Medulla oblongata (tissue), 1 donor: ENCODE measurements at regions not wholly inside any gene's neighbourhood (a gene's known extent, or its start where the extent isn't known, plus 50 kb on each side); places are given as distances from the start of the nearest gene placed in this dataset.
"Not testable (repeated sequence)": the region's sequence is repeated elsewhere in the genome, so short reads cannot be mapped to it uniquely, and the experiment has no call there.

Experiments
- DNase-seq: peaks from one replicate; pipeline ENCODE4 v3.0.0-alpha.2; 2015; ENCODE audit errors: extremely low spot score

DNA sequence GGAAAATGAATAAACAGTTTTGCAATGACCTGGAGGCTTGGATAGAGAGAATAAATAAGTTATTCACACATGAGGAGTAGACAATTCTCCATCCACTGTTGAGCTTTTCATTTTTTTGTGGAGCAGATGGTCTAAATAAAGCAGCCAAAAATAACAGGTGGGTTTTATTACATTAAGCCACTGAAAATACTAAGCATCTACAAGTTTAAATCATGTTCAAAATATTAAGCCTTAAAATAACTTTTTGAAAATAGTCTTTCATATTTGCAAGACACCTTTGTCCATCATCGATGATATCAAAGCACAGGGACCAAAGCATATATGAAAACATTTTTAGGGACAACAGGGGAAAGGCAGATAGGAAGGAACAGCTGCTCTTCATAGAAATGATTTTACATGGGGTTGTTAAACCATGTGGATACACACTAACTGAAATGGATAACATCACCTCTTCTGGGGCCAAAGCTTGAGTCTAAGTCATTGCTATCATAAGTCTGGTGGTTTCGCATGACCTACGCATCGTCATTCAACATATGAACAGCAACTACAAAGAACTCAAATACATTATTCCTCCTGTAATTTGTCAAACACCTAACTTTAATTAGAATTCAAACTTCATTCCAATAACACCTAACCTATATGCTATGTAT lies 197.6 kb upstream of the CHST9 start:
- DNase-seq, result no peak

DNA sequence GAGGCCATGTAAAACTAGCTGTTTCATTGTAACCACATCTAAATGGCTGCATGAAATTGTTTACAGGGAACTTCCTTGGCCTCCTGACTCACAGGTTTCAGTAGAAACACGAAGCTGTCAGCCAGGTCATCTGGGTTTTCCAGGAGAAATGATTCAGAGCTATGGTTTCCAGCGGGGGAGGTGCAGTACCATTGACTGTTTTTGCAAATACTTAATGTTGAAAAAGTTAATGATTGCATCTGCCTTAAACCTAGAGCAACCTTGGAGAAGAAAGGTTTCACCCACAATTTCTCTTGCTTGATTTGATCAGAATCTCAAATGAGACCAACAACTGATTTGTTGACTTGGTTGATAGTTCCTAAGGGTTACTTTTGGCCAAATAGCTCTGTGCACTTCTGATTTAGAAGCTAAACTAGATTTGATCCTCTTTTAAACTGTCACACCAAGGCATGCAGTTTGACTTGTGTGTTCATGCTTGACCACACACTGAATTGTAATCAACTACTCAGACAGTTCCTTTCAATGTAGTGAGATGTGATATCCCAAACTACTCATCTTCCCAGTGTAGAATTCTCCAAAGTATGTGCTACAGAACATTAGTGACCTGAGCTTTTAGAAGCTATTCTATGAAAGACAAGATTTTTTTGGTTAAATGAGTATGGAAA lies 193.5 kb upstream of the CHST9 start:
- no peak for DNase-seq

DNA sequence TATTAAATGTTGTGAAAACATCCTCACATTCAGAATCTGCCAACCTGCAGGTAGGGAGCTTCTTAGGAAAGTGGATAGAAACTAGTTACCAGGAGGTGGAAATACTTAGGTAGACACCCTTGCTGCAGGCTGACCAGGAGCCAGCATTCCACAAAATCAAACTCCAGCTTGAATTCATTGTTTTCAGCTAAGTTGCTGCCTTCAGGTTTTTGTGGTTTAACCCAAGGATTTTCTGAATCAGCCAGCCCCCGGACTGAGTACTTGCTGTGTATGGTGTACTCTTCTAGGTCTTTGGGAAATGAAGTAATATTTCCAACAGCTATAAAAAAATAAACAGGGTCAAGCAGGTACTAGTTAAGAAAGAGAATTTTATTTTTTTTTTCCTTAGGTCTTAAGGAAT lies 192.1 kb upstream of the CHST9 start:
- DNase-seq, result no peak

DNA sequence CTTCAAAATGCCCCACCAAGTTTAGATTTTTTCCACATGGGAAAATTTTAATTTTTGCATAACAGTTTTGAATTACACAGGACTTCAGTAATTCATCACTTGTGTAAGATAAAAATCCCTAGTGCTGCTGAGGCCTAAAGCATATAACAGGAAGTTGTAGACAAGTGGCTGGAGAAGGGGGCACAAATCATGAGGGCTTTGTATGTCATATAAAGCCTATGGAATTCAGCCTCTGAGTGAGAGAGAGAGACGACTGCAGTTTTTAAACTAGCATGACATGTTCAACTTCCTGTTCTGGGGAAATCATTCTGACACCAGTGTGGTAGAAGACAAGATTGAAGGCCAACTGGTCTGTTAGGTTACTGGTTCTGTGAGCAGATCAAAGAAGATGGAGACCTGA lies 187.3 kb upstream of the CHST9 start:
- no peak for DNase-seq

DNA sequence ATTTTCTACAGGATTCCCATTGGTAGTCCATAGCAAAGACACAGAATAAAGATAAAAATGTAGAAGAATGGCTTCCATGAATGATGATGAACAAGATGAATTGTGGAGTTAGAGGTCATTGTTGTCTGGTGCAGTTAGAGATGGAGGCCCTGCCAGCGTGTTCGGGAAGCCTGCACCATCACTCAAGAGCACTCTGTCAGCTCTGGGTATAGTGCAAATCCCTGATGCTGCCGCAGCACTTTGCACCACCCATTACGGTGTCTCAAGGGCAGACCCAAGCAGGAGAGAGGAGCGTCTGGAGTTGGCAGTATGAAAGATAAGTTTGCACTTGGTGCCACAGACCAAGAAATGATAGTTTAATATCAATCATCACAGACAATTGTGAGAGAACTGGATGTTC lies 181.6 kb upstream of the CHST9 start:
- no peak for DNase-seq

DNA sequence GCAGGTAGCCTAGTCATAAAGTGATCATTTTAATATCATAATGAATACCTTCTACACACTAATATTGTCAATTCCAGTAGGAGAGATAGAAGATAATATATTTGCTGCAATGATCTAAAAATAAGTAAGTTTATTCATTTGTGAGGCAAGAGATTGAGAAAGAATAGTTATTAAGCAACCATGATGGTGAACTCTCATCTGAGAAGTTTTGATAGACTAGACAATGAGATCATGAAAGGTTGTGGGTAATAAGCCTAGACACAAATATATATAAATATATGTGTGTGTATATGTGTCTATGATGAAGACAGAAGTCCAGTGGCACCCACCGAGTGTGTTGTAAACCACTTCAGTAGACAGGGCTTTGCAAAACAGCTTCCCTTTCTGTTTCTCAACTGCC lies 181.0 kb upstream of the CHST9 start:
- DNase-seq, result no peak

DNA sequence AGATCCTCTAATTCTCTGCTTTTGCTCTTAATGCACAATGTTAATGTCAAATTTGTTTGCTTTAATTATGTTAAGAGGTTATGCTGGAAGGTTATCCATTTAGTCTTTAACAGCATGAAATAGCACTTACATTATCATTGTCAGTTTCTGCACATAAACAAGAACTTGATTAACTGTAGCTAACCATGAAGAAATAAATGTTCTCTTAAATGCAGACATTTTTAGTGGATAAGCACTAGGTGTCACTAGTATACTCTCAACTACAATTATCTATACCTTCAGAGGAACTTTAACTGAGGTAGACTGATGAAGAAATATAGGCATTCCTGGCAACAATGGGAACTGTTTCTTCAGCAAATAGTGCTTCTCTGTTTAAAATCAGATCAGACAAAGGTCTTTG lies 178.8 kb upstream of the CHST9 start:
- peak; percentile 11 for DNase-seq

DNA sequence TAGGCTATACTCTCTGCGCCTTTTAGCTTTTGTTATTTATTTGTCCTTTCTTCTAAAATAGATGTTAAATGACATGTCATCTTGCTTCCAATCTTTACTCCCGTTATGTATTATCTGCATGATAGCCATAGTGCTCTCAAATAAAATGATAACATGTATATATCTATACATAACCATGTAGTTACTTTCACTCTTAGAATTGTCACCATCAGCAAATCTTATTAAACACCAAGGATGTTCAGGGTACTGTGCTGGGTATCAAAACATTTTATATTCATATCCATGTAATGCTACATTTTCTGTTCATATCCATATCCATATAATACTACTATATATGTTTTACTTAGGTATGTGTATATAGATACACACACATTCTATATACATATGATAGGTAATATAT lies 176.4 kb upstream of the CHST9 start:
- DNase-seq, result no peak

DNA sequence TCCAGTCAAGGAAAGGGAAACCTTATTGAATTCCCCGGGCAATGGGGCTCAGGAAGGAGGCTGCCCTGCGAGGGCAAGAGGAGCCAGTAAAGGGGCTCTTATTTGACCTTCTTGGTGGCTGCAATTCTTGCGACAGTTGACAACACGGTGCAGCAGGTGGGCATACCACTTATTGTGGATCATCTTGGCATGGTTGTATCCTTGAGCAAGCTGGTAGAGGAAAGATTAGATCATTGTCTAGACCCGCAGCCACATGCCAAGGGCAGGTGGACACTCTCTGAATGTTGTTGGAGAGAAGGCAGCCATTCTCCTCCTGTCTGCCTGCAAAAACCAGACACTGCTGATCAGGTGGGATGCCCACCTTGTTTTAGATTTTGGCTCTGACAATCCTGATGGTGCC lies 170.2 kb upstream of the CHST9 start:
- no peak for DNase-seq

DNA sequence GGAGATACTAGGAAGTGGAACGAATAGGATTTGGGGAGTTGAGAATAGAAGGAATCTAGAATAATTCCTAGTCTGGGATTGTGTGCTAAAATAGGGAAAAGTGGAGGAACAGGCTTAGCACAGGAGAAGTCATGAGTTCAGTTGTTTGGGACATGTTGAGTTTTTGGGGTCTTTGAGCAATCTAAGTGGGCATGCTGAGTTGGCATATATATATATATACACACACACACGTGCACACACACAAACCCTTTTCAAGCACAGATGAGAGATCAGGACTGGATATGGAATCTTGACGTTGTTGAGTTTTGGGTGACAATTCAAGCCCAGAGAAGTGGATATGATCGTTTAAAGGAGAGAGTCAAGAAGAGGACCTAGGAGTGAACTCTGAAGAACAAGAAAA lies 168.2 kb upstream of the CHST9 start:
- no peak for DNase-seq

DNA sequence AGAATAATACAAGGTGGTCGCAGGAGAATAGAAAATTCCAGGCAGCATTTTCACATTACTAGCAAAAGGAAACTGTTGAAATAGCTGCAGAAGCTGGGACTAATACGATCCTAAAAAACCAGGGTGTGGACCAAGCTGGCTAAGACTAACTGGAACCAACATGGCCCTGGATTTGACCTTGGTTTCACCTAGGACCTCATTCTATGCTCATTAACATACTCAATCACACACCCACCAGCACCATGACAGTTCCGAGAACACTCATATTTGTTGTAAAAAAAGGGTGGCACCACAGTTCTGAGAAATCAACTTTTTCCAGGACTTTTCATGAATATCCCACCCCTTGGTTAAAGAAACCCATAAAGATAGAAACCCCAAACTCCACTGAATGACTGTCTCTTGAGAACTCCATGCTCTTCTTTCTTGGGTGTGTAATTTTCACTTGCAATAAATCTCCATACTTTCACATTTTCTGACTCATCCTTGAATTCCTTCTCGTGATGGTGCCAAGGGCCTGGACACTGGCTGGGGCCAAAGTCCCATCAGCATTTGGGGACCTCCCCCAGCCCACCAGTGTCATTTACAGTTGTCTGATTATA lies 164.3 kb upstream of the CHST9 start:
- no peak for DNase-seq

DNA sequence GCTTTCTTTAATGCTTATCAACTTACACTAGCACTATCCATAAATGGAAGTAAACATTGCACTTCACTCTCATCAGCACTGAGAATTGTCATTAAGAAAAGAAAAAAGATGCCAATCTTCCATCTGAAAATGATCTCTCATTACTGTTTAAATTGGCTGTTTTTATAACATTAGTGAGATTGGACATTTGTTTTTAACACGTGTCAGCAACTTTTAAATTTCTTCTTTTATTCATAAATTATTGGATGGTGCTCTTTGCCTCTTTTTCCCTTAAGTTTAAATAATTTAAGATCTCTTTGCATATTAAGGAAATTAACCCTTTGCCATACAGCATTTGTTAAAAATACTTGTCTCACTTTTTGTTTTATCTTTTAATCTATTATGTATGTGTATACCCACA lies 146.5 kb upstream of the CHST9 start:
- DNase-seq, result no peak

DNA sequence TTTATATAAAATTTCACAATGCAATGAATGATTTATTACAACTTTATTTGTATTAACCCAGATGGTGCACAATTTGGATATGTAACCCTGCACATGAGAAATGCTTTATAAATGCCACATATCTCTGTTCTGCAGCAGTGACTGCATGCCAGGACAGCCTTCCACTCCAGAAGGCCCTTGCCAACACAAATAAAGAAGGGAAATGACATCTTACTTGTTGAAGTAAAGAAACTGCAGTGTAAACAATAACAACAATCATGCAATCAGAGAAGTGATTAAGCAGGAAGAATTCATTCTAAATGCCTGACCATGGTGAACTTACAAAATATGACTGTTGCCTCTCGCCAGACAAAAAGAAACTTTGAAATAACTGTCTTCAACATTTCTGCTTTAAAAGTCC lies 129.9 kb upstream of the CHST9 start:
- no peak for DNase-seq

DNA sequence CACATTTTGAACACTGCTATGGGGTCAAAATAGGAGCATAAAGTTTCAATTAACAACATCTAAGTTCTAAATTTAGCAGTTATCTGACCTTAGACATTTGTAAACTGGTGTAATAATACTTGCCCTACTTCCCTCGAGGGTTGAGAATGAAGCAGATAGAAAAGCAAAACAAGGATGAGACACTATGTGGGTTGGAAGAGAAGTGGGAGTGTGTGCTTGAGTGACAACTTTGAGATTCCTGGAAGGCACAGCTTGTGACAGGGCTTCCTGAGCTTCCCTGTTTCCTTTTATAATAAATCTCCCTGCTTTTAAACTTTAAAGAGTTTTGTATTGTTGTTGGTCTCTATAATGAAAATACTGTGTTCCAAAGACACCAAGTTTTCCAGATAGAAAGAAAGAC lies 128.6 kb upstream of the CHST9 start:
- no peak for DNase-seq

DNA sequence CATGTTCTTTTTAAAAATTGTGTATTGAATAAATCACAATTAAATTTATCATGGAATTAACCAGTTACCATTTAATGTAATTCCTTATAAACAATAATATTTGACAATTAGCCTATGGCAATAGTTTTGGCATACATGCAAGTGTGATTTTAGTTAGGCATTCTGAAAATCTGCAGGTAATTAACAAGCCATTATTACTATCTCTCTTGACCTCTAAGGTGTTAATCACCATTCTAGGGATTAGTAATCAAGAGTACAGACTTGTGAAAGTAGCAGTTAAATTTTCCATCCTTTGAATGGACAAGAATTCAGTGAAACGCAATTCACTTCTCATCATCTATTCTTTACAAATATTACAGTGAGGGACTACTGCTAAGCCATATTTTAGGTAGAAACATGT lies 127.7 kb upstream of the CHST9 start:
- no peak for DNase-seq

DNA sequence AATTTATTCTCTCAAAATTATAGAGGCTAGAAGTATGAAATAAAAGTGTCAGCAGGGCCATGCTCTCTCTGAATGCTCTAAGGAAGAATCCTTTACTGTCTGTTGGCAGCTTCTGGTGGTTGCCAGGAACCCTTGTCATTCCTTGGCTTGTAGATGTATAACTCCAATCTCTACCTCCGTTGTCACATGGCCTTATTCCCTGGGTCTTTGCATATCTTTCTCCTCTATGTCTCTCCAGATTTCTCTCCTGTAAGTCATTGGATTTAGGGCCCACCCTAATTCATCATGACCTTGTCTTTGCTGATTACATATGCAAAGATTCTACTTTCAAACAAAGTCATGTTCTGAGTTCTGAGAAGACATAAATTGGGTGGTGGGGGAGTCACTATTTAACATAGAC lies 127.0 kb upstream of the CHST9 start:
- DNase-seq, result no peak

DNA sequence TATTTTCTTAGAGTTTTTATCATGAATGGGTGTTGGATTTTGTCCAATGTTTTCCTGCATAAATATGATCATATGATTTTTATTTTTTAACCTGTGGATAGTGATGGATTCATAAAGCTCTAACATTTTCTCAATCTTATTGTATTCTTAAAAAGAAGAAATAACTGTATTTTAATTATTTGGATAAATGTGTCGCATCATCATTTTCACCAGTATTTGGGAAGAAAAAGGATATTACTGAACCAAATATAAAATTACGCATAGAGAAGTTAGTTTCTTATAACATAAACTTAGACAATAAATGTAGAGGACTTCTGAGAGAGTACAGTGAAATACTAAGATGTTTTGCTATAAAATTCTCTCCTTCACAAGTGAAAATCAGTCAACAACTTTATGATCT lies 126.0 kb upstream of the CHST9 start:
- DNase-seq, result no peak

DNA sequence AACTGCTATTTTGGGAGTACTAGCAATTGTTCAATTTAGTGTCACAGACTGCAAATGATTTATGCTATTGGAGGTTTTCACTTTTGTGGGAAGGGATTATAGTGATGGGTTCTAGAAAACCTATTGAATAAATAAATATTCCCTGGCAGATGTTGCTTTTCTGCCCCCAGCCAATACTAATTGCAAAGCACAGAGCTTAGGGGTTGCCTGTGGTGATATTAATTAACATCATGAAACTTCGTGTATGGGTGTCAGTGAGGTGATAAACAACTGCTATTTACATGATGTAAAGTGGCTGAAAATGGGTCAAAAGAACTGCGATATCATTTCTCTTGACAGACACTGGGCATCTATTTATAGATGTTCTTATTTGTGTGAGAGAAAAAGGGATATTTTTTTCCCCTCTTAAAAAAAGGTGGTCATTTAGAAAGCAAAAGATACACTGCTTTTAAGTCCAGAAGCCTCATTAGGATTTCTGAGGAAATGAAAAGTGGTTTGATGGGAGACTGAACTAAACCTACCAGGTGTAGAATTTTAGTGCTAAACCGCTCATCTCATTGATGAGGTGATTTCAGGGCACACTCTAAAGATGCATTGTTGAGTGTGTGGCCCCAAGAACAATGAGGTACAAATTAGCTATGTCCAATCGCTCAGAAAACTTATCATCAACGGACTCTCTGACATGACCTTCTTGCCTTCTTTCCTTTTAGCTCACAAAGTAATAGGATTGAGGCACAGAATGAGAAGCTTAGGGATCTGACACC lies 116.7 kb upstream of the CHST9 start:
- no peak for DNase-seq

DNA sequence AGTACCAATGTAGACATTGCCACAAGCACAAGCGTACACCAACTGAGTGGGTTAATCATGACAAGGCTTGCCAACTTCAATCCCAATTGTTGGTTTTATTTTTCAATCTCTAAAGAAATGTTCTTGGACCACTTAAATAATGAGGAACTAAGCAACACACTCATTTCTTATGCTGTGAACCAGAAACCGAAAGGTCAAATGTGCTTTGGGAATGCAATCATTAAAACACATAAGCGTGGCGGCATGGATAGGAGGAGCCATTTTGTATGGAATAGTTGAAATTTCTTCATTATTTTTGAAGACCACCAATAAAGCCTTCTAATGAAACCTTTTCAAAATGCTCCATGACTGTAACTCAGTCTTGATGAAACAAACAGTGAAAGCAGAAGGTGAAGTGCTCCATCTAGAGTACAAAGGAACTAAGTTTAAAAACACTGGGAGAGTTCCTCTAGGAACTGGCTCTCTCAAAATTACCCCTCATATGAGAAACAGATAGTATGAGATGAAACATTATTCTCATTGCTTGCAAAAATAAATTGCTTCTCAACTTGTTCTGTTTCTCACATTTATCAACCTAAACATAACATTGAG lies 113.2 kb upstream of the CHST9 start:
- DNase-seq, result peak; percentile 40

DNA sequence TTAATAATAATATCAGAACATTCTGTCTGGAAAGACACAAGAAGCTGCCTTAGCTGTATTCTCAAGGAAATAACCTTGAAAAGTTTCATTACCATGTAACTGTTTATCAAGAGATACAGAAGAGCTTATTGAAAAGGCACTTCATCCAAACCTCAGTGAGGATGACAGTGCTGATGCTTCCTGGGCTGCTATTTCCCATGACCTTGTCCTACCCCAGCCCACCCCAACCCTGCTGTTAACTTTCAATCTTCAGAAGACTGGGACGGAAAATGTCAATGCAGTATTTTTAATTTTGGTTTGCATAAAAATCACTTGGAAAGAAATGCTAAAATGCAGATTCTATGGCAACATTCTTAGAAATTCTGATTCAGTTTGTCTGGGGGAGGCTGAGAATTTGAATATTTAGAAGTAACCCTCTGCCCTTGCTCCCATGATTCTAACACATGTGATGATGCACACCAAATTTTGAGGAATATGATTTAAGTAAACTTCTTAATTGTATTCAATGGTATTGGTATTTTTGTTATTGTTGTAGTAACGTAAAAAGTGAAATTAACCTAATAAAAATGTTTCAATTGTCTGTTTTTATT lies 101.0 kb upstream of the CHST9 start:
- not testable (repeated sequence) for DNase-seq

DNA sequence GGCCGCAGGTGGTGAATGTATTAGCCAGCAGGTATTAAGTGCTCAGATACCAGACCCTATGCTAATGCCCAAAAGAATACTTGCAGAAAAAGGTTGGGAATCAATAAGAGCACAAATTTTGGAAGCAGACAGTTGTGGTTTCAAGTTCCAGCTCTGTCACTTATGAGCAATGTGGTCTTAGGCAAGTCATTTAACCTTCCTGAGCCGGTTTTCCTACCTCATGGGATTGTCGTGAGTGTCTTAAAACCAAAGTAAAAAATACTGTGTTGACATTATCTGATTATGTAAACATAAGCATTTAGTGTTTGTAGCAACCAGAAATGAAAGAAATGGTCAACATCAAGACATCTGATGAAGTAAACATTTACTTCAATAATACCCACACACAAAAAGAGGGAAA lies 93.0 kb upstream of the CHST9 start:
- no peak for DNase-seq

DNA sequence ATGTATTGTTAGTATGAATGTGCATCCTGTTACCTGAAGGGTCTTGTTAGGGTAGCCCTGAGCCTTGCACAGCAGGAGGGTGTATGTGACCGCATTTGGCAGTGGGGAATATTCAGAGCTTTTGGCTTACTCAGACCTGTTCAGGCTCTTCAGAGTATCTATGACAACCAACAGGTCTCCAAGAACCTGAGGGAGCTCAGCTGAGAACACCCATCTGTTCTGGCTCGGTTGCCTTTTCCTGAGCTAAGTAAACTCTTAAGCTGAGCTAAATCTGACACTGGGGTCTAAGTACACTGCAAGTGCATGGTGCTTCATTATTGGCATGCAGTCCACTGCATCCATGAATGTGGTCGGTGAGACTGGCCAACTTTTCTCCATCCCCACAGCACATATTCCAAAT lies 92.4 kb upstream of the CHST9 start:
- DNase-seq, result no peak
